ENCODE measurements at regions not wholly inside any gene's neighbourhood (a gene's known extent, or its start where the extent isn't known, plus 50 kb on each side); places are given as distances from the start of the nearest gene placed in this dataset.
"Not testable (repeated sequence)": the region's sequence is repeated elsewhere in the genome, so short reads cannot be mapped to it uniquely, and the experiment has no call there.

DNA sequence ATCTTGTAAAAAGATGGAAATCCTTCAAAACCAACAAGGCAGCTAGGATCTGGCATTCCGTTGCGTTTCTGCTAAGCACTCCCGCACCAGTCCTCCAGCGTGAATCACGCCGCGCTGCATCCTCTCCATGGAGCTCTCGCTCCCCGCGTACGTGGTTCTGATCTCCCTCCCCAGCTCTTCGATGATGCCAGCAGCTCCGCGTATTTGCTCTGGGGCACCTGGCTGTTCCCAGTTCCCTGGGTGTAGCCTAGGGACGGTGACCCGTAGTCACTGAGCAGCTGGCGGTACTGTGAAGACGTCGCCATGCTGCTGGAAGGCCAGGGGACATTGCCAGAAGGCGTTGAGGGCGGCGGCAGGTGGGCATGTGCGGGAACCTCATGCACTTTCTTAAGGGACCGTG, 407.5 kb downstream of the RNF144A start:
- no peak for DNase-seq

DNA sequence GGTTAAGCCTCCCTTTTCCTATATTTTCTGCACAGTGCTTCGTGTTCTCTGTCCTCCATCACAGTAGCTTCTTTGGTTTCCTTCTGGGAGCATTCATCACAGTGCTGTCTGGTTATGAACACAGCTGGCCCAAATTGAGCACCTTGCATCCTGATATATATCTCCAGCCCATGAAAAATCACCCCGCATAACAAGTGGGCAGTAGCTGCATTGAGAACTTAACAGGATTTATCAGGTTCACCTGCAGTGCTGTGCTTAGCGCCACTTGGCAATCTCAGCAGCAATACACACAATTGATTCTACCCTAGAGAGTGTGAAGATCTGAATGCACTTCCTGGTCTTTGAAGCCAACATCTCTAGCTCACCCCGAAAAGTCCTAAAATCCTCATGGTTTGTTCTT, 408.0 kb downstream of the RNF144A start:
- DNase-seq, result no peak

DNA sequence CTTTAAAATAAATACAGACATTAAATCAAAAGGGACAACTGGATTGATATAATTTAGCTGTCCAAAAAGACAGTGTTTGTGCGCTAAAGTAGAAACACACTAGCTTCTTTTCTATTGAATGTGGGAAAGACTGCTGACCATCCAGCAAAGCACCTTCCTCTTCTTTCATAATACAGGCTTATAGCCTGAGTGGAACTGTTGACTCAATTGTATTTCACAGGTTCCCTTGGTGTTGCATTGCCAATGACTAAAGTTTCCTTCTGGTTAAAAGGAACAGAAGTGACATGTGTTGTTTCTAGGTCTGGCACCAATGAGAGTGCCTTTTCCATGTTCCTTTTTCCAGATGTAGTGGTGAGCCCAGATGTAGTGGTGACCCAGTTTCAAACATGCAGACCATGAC, 412.3 kb downstream of the RNF144A start:
- DNase-seq, result no peak

DNA sequence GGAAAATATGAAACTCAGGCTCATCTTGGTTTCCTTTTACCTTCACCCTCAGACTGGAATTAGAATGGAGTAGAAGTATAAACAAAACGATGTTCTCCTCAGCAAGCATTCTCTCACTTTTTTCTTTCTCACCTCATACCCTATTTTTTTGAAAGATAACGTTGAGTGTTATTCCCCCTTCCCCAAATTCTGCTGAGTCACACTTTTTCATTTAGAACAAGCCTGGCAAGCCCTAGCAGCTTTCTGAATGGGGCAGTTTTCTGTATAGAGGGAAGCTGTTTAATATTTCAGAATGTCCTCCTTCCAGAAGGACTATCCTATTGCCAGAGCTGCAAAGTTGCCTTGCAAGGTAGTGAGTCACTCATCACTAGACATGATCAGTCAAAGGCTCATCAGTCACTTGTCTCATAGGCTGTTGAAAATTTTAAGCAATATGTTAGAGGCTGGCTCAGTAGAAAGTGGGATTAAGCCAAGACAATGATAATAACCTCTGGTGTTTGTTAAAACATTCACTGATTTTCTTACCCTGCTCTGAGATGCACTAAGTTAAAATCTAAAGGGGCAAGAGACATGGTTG, 416.1 kb downstream of the RNF144A start:
- DNase-seq, result no peak

DNA sequence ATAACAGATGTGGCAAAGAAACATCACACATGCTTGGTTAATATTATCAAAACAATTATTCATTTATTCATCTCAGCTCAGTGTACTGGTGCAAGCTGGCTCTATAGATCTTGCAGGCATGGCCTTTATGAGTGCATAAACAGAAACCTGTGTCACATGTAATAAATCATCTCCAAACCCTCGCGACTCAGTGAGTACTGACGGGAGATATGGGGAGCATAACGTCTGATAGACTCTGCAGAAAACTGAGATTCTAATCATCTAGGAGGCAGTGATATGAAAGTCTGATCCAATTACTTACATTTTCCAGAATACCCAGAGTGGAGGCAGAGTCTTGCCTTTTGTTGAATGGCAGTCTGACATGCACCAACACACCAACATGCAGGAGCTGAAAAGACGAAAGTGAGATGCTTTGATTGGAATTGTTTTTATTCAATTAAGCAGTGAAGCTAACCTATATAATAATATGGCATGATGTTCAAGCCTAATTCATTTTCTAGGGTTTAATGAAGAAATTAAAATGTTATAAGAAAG, 416.8 kb downstream of the RNF144A start:
- DNase-seq, result no peak

DNA sequence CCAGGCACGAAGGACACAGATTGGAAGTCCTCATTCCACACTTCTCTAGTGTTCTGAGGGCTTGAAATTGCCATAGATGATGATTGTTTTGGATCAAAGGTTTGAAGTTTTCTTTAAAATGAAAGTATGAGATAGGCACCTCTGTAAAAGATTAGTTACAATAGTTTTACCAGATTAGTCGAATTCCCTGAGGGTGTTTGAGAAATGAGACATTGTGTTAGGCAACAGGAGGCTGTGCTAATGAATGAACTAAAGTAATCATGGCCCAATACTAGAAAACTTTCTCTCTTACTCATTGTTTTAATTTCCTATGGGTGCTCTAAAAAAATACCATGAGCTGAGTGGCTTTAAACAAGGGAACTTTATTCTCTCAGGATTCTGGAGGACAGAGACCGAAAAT, 421.7 kb downstream of the RNF144A start:
- no peak for DNase-seq

DNA sequence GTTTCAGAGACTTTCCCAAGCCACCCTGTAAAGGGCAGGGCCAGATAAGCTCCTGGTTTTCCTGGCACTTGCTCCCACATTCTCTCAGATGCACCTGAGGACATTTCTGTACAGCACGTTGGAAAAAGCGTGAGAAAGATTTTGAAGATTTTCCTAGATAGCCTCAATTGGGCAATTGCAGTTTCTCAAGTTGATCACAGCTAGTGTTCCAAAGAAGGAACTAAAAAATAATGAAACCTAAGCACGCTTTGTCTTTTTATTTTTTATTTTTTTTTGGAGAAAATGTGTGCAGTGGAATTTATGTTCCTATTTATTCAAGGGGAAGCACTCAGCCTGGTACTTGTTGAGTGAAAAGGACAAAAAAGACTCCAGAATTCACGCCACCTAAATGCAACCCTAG, 429.1 kb downstream of the RNF144A start:
- DNase-seq, result no peak

DNA sequence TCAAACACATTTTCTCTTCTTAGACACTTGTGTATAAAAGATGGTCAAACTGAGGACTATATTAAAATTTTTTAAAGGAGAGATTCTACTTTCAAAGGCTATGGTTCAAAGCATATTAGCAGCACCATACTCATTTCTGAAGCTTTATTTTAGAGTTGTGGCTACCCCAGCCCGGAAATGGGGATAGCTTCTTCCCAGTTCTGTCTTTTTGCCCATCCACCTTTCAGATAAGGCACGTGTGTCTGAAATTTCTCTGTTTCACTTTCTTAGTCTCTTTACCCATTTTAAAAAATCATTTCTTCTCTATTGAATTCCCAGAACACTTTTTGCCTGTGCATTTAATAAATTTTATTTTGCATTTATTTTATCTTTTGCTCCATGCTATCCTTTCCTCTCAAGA, 431.5 kb downstream of the RNF144A start:
- no peak for DNase-seq

DNA sequence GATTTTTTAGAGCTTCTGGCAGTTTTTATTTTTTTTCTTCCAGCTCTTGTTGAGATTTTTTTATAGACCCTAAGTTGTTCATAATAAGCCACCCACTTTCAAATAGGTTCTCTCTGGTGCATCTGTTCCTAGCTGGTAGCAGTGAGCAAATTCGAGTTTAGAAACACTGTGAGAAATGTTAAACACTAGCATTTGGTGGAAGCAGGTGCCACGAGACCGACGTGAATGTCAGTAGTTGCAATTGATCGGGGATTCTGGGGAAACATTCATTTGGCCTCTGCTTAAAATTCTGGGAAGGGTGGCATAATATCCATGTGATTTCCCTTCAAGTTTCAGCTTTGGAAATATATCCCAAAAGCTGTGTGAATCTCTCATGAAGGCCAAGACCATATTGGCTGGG, 435.0 kb downstream of the RNF144A start:
- DNase-seq, result no peak

DNA sequence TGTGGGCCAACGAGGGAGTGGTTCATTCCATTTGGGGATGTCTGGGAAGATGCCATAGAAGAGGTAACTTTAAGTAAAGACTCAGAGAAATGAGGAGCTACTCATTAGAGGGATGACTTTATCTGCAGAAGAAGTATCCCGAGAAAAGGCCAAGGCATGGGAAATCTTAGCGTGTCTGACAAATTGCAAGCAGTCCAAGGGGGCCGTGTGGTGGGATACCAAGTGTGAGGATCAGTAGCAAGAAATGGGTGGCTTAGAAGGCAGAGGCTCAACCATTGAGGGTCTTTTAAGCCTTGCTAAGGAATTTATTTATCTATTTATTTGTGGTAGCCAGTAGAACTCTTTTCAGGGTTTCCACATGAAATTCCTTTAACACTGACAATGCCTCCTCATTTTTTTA, 436.4 kb downstream of the RNF144A start:
- DNase-seq, result no peak

DNA sequence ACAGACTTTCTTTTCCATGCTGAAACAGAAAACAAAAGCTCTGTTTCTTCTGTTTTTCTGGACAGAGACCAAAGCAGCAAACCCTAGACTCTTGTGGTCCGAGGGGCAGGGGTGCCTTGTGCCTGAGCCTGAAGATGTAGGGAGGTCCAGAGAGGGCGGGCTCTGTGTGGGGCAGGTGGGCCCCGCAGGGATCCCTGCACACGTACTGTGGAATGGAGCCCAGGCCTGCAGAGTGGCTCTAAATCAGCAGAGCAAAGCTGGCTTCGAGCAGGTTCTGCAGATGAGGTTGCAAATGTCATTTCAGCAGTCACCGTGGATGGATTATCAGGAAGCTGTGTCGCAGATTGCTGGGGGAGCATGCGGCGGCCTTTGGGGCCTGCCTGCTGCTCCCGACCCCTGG, 438.6 kb downstream of the RNF144A start:
- DNase-seq, result no peak

DNA sequence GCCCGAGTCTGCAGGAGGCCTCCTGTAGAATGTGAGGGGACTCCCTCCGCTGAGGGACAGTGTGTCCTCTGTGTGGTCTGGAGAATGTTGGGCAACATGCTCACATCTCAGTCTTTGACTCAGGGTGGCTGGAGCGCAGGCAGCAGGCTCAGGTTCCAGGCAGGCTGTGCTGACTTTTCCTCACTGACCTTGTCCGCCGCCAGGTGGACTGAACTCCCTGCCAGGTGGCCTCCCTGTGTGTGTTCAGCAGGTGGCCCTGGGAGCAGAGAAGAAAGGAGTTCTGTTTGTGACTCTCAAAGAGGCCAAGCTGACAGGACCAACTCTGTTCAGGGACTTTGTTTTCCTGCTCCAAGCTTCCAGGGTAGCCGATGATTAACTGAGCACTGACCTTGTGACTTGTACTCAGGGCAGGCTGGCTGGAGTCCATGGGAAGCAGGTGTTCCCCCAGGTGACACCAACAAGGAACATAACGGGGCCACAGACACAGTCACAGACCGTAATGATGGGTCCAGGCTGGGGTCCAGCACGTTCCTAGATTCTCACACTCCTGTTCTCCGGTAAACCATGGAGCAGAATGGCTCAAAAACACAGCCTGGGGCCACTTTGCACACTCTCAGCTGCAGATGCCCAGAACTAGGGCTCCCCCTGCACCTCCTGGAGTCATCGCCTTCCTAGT, 439.8 kb downstream of the RNF144A start:
- peak; percentile 12 for DNase-seq

DNA sequence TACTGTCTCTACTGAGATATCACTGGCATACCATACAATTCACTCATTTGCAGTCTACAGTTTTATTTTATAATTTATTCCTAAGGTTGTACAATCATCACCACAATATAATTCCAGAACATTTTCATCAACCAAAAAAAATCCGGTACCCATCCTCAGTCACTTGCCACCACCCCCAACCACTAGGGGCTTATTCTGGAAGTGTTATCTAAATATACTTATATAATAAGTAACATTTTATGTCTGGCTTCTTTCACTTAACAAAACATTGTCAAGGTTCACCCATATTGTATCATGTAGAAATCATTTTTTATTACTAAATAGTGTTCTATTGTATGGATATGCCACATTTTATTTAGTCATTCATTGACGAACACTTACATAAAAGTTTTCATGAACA, 440.8 kb downstream of the RNF144A start:
- no peak for DNase-seq

DNA sequence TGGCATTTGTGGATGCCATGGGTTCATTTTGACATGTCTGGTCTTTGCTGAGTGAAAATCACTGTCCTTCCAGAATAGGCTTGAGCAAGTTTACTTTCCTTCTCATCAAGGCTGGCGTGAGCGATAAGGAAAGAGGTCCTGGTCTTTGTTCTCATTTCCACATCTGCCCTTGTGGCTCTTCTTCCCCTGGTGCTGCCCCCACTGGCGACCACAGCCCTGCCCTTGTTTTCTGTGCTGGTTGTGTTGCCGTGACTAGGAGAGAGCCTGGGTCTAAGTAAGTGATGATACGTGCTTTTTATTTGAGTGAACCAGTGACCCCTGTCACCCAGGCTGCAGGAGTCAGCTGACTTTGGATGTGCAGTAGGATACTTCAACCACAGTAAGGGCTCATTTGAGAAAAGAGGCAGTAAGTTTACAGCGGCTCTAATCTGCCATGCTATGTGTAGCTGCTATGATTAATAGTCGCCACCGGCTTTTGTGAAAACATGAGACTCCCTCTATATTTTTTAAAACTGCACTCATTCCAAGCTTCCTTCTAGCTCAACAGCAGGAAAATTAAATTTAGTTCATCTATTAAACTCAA, 441.7 kb downstream of the RNF144A start:
- DNase-seq, result no peak

DNA sequence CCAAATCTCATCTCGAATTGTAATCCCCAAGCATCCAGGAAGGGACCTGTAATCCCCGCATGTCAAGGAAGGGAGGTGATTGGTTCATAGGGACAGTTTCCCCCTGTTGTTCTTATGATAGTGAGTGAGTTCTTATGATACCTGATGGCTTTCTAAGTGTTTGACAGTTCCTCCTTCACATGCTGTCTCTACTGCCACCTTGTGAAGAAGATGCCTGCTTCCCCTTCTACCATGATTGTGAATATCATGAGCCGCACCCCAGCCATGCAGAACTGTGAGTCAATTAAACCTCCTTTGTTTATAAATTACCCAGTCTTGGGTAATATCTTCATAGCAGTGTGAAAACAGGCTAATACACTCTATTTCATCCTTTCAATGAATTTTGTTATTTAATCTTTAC, 446.7 kb downstream of the RNF144A start:
- no peak for DNase-seq

DNA sequence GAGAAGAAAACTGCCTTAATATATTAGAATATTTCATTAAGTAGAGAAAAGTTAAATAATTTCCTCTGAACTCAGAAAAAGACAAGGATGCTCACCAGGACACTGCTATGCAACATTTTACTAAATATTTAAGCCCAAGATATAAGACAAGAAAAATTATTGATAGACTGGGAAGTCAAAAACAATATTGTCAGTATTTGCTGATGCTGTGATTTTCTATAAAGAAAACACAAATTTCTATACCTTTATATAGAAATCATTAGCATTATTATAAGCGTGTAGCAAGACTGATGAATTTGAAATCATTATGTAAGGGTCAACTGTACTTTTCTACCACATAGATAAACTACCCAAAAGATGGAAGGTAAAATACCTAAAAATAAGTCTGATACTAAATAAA, 451.0 kb downstream of the RNF144A start:
- DNase-seq, result no peak

DNA sequence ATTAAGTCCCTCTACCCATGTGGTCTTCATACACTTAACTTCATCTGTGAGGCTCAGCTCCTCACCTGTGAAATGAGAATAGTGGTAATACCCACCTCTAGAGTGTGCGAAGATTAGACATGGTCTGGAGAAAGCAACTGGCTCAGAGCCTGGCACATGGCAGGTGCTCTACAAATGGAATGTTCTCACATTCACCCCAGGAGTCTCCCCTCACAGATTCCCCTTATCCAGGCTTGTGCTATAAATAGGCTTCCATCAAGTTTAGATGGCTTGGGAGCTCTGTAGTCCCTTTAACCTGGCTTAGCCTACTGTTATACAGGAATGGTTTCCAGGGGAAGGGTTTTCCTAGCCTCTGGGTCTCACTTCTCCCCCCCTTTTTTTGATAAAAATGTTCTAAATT, 455.9 kb downstream of the RNF144A start:
- DNase-seq, result no peak

DNA sequence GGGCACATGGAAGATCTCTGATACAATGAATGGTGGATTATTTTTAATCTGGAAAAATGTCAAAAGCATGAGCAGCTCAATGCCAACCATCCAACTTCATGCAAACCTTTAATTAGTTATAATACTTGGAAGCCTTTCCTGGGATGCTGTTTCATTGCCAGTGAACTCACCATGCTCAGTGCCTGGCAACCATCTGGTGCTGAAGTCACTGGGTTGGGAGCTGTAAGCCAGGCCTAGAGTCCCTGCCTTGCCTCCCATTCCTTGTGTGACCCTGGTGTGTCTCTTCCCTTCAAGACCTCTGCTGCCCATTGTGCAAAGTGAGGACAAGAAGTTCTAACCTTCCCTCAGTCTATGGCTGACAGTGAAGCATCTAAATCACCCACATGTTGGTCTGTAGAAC, 458.7 kb downstream of the RNF144A start:
- no peak for DNase-seq

DNA sequence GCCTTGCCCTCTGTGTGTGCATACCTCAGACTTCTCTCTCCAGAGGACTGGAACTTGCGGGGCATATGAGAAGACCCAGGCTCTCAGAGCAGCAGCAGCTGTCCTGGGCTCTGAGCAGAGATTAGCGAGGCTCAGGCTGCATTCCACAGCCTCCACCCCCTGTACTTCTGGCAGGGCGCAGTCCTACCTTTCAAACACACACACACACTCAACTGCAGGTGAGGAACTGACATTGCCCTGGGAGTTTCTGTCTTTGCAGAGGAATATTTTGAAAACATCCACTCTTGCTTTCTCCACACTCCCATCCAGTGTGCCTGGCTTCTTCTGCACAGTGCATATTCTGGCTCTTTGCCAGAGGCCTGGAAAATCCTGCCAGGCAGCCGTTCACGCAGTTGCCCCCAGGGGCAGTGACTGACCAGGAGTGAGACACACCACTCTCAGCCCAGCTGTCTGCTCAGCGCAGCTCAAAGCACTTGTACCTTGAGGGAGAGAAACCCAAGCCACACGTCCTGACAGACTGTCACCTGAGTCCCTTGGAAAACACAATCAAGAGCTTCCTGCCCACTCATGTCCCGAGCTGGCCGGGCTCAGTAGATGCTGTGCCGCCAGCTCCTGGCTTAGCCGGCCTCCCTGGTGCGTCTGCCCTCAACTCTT, 460.8 kb downstream of the RNF144A start:
- DNase-seq, result no peak

DNA sequence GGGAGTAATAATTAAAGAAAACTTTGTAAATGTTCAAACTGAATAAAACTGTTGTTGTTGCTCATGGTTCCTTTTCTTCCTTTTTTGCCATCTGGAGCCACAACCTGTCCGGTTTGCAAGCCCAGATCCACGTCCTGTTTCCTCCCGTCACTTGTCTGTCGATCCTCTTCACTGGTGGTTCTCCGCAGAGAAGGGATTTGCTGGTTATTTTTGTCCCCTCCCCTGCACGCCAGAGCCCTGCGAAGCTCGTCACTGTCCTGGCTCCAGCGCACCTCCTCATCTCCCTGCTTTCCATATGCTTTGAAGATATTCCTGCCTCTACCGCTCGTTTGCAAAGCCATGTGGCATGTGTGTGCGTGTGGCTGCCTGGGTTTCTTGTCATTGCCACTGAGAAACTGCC, 461.4 kb downstream of the RNF144A start:
- DNase-seq, result no peak

DNA sequence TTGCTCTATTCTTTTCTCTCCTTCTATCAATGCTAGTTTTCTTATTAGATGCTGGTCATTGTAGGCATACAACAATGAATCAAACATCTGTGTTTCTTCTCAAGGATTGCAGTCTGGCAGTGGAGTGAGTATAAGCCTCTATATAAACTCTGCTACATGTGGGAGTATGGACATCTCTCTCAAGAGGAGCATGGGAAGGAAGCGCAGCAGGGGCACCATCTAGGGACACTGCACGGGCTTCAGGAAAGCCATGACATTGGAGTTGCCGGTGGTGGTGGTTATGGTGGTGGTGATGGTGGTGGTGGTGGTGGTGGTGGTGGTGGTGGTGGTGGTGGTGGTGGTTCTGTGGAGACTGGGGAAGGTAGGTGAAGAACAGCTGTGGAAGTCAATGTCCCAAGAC, 462.6 kb downstream of the RNF144A start:
- no peak for DNase-seq

DNA sequence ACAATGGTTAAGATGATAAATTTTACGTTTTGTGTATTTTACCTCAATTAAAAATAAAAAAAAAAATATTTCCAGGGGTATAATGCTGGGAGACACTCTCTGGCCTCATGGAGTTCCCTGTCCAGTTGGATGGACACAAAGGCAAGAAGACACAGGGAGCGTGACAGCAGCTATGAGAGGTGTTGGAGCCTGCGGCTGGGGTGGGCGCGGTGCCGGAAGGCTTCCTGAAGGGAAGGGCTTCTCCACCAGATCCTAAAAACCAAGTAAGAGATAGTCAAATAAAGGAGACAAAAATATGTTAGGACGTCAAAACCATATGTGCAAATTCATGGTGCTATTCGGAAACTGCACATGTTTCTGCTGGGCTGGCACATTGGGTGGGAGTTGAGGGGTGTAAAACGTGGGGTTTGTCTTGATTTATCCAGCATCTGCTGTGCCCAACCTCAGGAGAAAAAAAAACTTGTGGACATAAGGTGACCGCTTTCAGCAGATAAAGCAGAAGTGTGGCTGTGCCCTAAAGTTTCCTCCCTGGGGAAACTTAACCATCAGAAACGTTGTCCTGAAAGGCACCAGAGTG, 467.6 kb downstream of the RNF144A start:
- DNase-seq, result no peak

DNA sequence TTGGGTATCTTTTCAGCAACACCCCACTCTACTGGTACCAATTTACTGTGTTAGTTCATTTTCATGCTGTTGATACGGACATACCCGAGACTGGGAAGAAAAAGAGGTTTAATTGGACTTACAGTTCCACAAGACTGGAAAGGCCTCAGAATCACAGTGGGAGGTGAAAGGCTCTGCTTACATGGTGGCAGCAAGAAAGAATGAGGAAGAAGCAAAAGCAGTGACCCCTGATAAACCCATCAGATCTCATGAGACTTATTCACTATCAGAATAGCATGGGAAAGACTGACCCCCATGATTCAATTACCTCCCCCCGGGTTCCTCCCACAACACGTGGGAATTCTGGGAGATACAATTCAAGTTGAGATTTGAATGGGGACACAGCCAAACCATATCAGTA, 473.1 kb downstream of the RNF144A start:
- not testable (repeated sequence) for DNase-seq
